ENCODE measurements at regions not wholly inside any gene's neighbourhood (a gene's known extent, or its start where the extent isn't known, plus 50 kb on each side); places are given as distances from the start of the nearest gene placed in this dataset.

DNA sequence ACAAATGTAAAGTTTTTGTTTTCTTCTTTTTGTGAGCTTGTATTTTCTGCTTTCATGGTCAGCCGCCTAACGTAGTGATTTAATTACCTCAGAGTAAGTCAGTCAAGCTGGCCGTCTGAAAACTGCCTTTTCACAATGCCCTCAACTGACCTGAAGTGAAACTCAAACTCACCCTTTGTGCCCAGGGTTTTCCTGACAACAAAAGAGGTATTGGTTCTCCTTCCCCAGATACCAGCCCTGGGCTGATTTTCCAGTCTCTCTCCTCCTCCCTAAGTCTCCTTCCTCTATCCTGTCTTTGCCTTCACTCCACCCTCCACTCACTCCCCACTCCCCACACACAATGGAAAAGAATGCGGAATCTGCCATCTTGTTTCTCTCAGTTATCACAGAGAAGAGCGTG, 184.5 kb upstream of the HEY2 start:
- Histone ChIP-seq H3K9me3 (no peaks in the 10 kb centered on the region), H3K4me1 (no peaks in the 10 kb centered on the region), H3K36me3 (no peaks in the 10 kb centered on the region), H3K27ac (no peak overlapping the region), H3K4me3 (no peak overlapping the region), H3K27me3 (no peaks in the 10 kb centered on the region)
- no peak for DNase-seq (ENCODE audit: extremely low spot score in 2 of 2)
- TF ChIP-seq POLR2A (IDR thresholded peaks at IDR 0.05), result no peak
- TF ChIP-seq, protein P1, sequence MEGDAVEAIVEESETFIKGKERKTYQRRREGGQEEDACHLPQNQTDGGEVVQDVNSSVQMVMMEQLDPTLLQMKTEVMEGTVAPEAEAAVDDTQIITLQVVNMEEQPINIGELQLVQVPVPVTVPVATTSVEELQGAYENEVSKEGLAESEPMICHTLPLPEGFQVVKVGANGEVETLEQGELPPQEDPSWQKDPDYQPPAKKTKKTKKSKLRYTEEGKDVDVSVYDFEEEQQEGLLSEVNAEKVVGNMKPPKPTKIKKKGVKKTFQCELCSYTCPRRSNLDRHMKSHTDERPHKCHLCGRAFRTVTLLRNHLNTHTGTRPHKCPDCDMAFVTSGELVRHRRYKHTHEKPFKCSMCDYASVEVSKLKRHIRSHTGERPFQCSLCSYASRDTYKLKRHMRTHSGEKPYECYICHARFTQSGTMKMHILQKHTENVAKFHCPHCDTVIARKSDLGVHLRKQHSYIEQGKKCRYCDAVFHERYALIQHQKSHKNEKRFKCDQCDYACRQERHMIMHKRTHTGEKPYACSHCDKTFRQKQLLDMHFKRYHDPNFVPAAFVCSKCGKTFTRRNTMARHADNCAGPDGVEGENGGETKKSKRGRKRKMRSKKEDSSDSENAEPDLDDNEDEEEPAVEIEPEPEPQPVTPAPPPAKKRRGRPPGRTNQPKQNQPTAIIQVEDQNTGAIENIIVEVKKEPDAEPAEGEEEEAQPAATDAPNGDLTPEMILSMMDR (IDR thresholded peaks at IDR 0.05), result no peak
- TF ChIP-seq POLR2AphosphoS5 (IDR thresholded peaks at IDR 0.05; ENCODE audit: insufficient read depth in 1 of 2, low read depth in 1 of 2), result no peak
- intact Hi-C loops (cut with DNase I), result no loop called here

DNA sequence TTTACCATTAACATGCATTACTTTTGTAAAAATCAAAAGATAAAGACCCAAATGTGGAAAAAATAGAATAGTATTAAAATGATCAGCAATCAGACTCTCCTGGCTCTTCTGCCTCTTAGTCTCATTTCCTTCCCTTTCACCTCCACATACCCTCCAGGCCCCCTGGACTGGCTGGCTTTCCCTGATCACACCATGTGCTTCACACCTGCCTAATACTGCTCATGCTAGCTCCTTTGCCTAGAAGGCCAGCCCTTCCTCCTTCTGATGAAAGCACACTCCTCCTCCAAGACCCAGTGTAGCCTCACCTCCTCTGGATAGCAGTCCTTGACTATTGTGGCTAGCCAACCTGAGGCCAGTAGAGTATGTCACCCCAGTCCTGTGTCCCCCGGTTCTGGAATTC, 182.0 kb upstream of the HEY2 start:
- DNase-seq (ENCODE audit: extremely low spot score in 2 of 2), result no peak
- Histone ChIP-seq H3K9me3 (no peaks in the 10 kb centered on the region), H3K36me3 (no peaks in the 10 kb centered on the region), H3K27me3 (no peaks in the 10 kb centered on the region), H3K4me3 (no peak overlapping the region), H3K27ac (no peak overlapping the region), H3K4me1 (no peaks in the 10 kb centered on the region)
- TF ChIP-seq POLR2AphosphoS5 (IDR thresholded peaks at IDR 0.05; ENCODE audit: insufficient read depth in 1 of 2, low read depth in 1 of 2), result no peak
- no peak for TF ChIP-seq POLR2A (IDR thresholded peaks at IDR 0.05)
- TF ChIP-seq, protein P1 (IDR thresholded peaks at IDR 0.05), result no peak
- intact Hi-C loops (cut with DNase I), result no loop called here

DNA sequence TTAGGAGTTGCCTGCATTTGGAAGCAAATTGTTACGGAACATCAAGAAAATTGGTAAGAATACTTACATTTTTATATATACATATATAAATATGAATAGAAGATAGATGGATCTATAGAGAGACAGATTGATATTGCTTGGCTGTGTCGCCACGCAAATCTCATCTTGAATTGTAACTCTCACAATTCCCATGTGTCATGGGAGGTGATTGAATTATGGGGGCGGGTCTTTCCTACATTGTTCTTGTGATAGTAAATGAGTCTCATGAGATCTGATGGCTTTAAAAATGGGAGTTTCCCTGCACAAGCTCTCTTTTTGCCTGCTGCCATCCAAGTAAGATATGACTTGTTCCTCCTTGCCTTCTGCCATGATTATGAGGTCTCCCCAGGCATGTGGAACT, 180.8 kb upstream of the HEY2 start:
- DNase-seq (ENCODE audit: extremely low spot score in 2 of 2), result no peak
- intact Hi-C loops (cut with DNase I), result no loop called here
- Histone ChIP-seq H3K27me3 (no peaks in the 10 kb centered on the region), H3K4me1 (no peaks in the 10 kb centered on the region), H3K27ac (no peak overlapping the region), H3K9me3 (no peaks in the 10 kb centered on the region), H3K36me3 (no peaks in the 10 kb centered on the region), H3K4me3 (no peak overlapping the region)
- no peak for TF ChIP-seq POLR2AphosphoS5 (IDR thresholded peaks at IDR 0.05; ENCODE audit: insufficient read depth in 1 of 2, low read depth in 1 of 2)
- TF ChIP-seq, protein P1 (IDR thresholded peaks at IDR 0.05), result no peak
- TF ChIP-seq POLR2A (IDR thresholded peaks at IDR 0.05), result no peak

DNA sequence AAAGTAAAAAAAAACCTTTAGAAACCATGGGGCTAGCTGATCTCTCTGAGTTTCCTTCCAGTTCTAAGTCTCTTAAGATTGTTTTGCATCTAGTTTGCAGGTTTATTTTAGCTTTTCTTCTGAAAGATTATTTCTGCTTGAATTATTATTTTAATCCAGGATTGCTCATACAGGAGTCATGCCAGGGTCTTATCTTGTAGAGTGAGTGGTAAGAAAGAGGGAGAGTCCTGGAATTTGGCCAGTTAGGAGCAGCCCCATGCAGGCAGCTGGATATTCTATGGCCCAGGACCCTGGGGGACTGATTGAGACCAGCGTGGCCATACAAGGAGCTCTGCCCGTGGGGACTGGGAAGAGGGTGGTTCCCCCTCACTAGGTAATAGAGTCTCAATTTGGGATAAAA, 178.9 kb upstream of the HEY2 start:
- Histone ChIP-seq H3K36me3 (no peaks in the 10 kb centered on the region), H3K9me3 (no peaks in the 10 kb centered on the region), H3K27me3 (no peaks in the 10 kb centered on the region), H3K4me3 (no peak overlapping the region), H3K27ac (no peak overlapping the region), H3K4me1 (no peaks in the 10 kb centered on the region)
- intact Hi-C loops (cut with DNase I), result no loop called here
- no peak for DNase-seq (ENCODE audit: extremely low spot score in 2 of 2)
- TF ChIP-seq POLR2A (IDR thresholded peaks at IDR 0.05) (no peak), POLR2AphosphoS5 (IDR thresholded peaks at IDR 0.05; ENCODE audit: insufficient read depth in 1 of 2, low read depth in 1 of 2) (no peak)
- TF ChIP-seq, protein P1 (IDR thresholded peaks at IDR 0.05), result no peak

DNA sequence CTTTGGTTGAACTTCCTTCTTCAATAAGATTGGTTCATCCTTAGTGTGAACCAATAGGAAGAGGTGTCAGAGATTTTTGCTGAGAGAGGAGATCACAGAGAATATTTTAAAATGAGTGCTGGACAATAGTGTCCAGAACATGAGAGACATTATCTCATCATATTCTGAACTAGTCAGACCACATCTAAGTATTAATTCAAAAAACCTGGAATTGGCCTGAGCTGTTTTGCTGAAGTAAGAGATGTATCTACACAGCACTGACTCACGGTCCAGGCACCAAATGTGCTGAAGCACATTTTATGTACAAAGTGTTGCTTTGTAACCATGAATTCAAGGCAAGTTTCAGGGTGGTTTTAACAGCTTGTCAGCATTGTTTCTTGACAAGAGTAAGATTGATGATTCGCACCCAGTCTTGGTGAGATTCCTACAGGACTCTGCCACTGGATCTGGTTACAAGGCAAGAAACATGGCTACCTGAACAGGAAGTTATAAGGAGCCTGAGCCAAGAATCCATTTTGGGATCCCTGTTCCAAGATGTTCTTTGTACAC, 178.2 kb upstream of the HEY2 start:
- Histone ChIP-seq H3K9me3 (no peaks in the 10 kb centered on the region), H3K36me3 (no peaks in the 10 kb centered on the region), H3K4me3 (no peak overlapping the region), H3K4me1 (no peaks in the 10 kb centered on the region), H3K27ac (no peak overlapping the region), H3K27me3 (no peaks in the 10 kb centered on the region)
- DNase-seq (ENCODE audit: extremely low spot score in 2 of 2), result no peak
- intact Hi-C loops (cut with DNase I), result no loop called here
- TF ChIP-seq POLR2AphosphoS5 (IDR thresholded peaks at IDR 0.05; ENCODE audit: insufficient read depth in 1 of 2, low read depth in 1 of 2) (no peak), POLR2A (IDR thresholded peaks at IDR 0.05) (no peak)
- TF ChIP-seq, protein P1 (IDR thresholded peaks at IDR 0.05), result no peak

Measured in vagina (tissue), 2 donors.